ENCODE measurements at regions not wholly inside any gene's neighbourhood (a gene's known extent, or its start where the extent isn't known, plus 50 kb on each side); places are given as distances from the start of the nearest gene placed in this dataset.
"Not testable (repeated sequence)": the region's sequence is repeated elsewhere in the genome, so short reads cannot be mapped to it uniquely, and the experiment has no call there.

DNA sequence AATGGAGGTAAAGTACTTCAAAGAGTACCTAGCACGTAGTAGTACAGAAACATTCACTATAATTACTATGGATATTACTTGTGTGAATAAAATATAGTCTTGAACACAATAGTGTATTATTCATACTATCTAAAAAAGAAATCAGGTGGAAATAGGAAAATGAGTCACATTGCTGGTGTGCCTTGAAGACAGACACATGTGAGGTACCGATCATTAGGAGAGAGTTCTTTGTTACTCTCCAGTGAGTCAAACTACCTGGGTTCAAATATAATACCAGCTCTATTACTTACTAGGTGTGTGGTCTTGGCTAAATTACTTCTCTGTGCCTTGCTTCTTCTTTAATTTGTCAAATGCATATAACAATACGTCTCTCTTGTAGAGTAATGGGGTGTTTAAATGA lies 50.8 kb upstream of the BEND6 start:
- no peak for DNase-seq (ENCODE audit: low spot score)

GRCh38 chr6:56902641-56903464 lies 52.1 kb upstream of the BEND6 start:
- peak; percentile 38 for DNase-seq (ENCODE audit: low spot score)

DNA sequence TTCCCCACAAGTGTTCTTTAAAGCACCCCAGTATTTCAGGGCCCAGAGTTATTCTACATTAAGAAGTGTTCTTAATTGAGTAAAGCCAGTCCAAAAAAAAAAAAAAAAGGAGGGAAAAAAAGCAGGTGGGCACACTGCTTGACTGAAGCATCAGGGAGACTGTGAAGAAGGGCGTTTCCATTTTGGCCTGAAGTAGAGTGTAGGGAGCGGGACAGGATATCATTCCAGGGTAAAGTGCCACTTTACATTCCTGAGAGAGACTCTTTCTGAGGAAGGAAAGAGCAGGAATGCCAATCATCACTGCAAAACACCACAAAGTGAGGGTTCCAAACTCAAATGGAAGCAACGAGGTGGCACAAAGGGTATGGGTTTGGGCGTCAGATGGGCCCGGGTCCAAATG lies 54.1 kb upstream of the BEND6 start:
- no peak for DNase-seq (ENCODE audit: low spot score)

GRCh38 chr6:56899753-56900152 lies 55.2 kb upstream of the BEND6 start:
- no peak for DNase-seq (ENCODE audit: low spot score)

DNA sequence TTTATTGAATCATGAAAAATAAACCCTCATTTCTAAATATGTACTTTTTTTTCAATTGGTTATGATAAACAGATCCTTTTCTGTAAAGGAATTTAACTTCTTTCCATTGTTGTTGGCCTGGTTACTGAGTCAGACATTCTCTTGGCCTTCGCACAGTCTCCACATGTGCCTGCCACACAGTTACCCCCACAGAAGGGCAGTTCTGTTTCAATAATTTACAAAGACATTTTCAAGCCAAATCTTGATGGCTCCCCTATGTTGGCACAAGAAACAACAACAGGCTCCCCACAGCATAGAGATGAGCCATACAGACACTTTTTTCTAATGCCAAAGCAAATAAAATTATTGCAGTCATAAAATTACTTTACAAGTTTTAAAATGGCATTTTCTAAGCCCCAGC lies 55.6 kb upstream of the BEND6 start:
- no peak for DNase-seq (ENCODE audit: low spot score)

- no peak for DNase-seq (ENCODE audit: low spot score)
These were observed 56.9 kb upstream of the BEND6 start for GRCh38 chr6:56897789-56898529.

- DNase-seq (ENCODE audit: low spot score): no peak
These were observed 63.2 kb upstream of the BEND6 start for GRCh38 chr6:56891754-56892153.

DNA sequence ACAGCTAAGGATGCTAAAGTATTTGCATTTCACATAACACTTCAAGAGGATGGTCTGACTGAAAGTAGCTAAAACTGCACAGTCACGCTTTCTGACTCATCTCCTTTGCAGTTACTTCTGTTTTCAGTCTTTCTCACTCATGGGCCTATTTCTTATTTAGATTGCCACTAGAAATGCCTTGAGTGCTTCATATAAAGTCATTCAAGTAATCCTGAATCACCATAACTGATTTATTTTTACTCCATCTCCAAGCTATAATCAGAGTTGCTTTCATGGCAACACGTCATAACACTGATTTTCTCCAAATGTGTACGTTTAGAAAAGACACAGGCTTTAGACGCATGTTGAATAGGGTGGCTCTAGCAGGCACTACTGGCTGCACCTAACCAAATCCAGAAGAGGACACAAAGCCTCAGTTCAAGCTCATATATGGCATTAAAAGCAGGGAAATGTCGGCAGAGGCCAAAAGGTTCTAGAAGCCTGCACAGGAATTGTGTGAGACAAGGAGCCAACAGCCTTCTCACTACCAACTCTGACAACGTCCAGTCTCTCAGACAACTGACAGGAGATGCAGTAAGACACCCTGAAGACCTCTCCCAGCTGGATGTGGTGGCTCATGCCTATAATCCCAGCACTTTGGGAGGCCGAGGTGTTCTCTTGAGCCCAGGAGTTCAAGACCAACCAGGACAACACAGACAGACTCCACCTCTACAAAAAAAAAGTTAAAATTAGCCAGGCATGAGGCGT lies 64.1 kb upstream of the BEND6 start:
- DNase-seq (ENCODE audit: low spot score): peak; percentile 32

DNA sequence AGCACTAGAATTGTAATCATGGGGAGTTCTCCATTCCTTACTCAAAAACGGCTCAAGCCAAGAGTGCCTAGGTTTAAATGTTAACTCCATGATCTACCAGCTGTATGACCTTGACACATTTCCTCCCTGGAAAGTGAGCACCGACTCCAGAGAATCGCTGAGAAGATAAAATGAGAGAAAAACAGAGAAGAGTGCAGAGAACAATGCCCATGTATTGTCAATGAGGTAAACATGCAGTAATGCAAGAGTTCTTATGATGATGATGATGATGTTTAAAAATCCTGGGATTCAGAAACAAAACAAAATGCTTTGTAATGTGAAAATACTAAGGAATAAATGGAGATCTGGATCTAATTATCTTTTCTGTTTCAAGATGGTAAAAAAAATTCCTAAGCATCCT lies 64.8 kb upstream of the BEND6 start:
- DNase-seq (ENCODE audit: low spot score): no peak

DNA sequence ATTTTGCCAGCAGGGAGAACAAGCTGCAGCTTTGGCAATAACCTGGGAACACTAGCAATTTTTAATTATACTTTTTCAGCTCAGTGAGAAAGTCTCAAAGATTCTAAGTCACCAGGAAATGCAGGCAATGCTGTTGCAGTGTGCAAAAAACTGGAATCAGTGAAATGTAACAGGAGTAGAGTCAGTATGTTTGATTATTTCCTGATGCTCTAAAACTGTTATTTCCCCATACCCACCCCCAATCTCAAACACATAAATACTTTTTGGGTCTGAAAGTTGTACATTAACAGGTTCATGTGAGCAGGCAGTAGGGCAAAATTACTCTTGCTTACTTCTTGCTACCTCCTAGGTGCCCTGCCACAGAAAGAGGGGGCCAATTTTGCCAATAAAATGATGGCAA lies 65.4 kb upstream of the BEND6 start:
- no peak for DNase-seq (ENCODE audit: low spot score)

DNA sequence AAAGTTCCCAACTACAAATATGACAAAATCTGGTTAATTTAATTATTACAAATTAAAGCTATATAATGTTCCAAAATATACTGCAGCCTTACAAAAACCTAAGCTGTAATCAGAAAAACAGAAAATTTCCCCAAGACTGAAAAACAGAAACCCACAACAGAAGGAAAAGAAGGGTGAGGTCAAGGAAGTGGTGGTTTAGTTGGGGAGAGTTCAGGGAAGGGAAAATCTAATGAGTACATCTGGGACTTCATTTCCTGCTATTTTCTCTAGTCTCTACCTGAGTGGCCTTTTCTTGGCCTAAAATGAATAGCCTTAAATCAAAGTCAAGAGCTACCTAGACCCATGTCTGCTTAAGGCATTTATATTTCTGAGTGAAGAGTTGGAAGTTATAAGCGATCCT lies 66.2 kb upstream of the BEND6 start:
- DNase-seq (ENCODE audit: low spot score): no peak

- DNase-seq (ENCODE audit: low spot score): no peak
These were observed 67.8 kb upstream of the BEND6 start for GRCh38 chr6:56887086-56887485.

GRCh38 chr6:56877922-56878321 lies 77.0 kb upstream of the BEND6 start:
- no peak for DNase-seq (ENCODE audit: low spot score)

DNA sequence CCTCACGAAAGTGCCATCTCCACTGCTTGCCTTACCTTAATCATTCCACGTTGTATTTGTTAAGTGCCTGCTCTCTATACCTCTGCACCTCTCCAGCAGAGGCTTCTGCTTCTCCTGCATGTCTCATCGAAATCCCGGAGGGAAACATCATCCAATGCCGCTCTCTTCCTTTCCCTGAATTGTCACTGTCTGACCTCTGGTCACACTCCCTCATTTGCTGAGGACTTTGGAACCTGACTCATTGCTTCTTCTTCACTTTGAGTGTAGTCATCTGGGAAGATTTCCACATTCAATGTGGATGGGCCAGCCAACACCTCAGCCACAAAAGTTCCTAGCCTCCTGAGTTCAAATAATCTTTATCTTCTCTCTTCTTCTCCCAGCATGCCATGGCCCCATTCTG lies 78.9 kb upstream of the BEND6 start:
- no peak for DNase-seq (ENCODE audit: low spot score)

- no peak for DNase-seq (ENCODE audit: low spot score)
These were observed 79.4 kb upstream of the BEND6 start for GRCh38 chr6:56875523-56875922.

- no peak for DNase-seq (ENCODE audit: low spot score)
These were observed 80.6 kb upstream of the BEND6 start for GRCh38 chr6:56874328-56874727.

GRCh38 chr6:56870053-56870452 lies 84.9 kb upstream of the BEND6 start:
- not testable (repeated sequence) for DNase-seq (ENCODE audit: low spot score)

DNA sequence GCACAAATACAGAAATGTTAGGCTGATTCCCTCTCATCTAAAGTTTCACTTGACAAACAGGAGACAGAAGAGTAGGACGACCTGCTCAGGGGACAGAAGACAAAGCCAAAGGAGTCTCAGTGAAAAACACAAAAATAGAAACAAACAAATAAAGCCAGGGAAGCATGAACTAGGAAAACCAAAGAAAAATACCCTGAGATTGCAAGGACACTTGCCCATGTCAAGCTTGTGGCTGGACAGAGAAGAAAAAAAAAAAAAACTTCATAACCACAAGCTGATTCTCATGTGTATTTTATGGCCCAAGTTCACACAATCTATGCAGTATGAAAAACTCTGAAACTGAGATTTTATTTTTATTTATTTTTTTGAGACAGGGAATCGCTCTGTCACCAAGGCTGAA lies 85.6 kb upstream of the BEND6 start:
- no peak for DNase-seq (ENCODE audit: low spot score)

DNA sequence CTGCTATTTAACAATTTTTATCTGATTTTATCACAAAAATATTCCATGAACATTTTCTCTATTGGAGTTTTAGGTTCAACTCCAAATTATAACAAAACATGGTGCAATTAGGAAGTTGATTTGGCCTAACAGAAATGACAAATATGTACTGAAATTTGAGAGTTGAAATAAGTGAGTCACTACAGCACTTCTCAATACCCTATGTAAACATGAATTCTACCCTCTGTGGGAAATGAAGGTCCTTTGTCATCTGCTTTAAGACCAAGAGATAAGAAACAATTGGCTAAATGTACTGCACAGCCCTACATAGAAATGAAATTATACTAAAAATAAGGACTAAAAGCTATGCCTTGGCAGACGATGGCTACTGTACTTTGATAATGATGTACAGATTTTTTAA lies 86.2 kb upstream of the BEND6 start:
- no peak for DNase-seq (ENCODE audit: low spot score)

- DNase-seq (ENCODE audit: low spot score): no peak
These were observed 87.9 kb upstream of the BEND6 start for GRCh38 chr6:56866917-56867522.

DNA sequence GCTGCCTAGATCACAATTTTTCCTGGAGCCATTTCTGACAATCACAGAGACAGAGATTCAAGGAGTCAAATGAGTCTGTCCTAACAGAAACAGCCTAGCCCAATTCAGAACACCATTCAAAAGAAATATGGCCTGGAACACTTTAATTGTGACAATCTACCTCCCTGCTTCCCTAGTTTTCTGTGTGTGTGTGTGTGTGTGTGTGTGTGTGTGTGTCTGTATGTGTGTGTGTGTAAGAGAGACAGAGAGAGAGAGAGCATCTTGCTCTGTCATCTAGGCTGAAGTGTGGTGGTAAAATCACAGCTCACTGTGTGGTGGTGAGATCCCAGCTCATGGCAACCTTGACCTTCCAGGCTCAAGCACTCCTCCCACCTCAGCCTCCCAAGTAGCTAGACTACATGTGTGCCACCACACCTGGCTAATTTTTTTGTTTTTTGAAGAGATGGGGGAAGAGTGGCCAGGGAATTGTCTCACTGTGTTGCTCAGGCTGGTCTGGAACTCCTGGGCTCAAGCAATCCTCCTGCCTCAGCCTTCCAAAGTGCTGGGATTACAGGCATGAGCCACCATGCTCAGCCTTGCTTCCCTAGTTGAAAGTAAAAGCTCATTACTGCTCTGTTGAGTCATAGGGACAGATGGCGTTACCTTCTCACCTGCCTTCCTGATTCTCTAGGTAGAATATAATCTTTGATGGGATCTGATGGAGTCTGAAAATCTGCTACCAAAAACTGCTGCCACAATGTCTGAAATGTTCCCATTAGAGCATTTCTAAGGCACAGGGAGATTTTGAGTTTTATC lies 89.6 kb upstream of the BEND6 start:
- no peak for DNase-seq (ENCODE audit: low spot score)

DNA sequence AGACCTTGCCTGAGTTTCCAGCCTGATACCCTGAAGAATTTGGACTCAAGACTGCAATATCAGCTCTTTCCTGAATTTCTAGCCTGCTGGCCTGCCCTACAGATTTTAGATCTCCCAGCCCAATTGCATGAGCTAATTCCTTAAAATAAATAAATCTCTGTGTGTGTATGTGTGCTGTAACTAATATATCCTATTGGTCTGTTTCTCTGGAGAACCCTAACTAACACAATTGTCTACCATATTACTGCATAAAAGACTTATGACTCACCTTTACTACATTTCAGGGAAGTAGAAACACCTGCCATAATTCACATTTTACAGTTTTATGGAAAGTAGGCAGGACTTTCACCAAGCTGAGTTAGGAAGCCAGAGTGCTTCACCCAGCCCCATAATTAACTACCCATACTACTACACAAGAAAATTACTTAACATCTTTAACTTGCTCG lies 90.7 kb upstream of the BEND6 start:
- no peak for DNase-seq (ENCODE audit: low spot score)

Data from hematopoietic multipotent progenitor cell treated with erythropoietin and hydrocortisone succinate and interleukin-3 and kit ligand, for 17 days (in vitro differentiated cells).